WTC11 (cell line): ENCODE measurements at regions not wholly inside any gene's neighbourhood (a gene's known extent, or its start where the extent isn't known, plus 50 kb on each side); places are given as distances from the start of the nearest gene placed in this dataset.

Experiments
- ATF2 ChIP-seq: sonication (generic); formaldehyde crosslinking; IDR thresholded peaks from 2 replicates; pipeline ENCODE4 v1.8.1; 2022; ENCODE audit warnings: low read depth, missing genetic modification reagents, borderline replicate concordance
- CTCF ChIP-seq: fragments of 200-600 bp; IDR thresholded peaks from 2 replicates; pipeline ENCODE4 v1.8.0; 2022; ENCODE audit warnings: antibody characterized with exemption
- E2F4 ChIP-seq: sonication (generic); formaldehyde crosslinking; IDR thresholded peaks from 2 replicates; pipeline ENCODE4 v1.8.1; 2022; ENCODE audit warnings: low read depth, mild to moderate bottlenecking, moderate library complexity, missing genetic modification reagents, borderline replicate concordance
- ELF4 ChIP-seq: sonication (generic); formaldehyde crosslinking; IDR thresholded peaks from 2 replicates; pipeline ENCODE4 v1.8.1; 2022; ENCODE audit warnings: low read depth, mild to moderate bottlenecking, moderate library complexity, missing genetic modification reagents
- ESRRA ChIP-seq: sonication (generic); formaldehyde crosslinking; IDR thresholded peaks from 2 replicates; pipeline ENCODE4 v1.8.1; 2022; ENCODE audit warnings: mild to moderate bottlenecking, missing genetic modification reagents, borderline replicate concordance
- HMGXB4 ChIP-seq: sonication (generic); formaldehyde crosslinking; IDR thresholded peaks from 2 replicates; pipeline ENCODE4 v1.8.1; 2023; ENCODE audit warnings: mild to moderate bottlenecking, moderate library complexity, missing genetic modification reagents
- MLX ChIP-seq: sonication (generic); formaldehyde crosslinking; IDR thresholded peaks from 2 replicates; pipeline ENCODE4 v1.8.1; 2023; ENCODE audit warnings: mild to moderate bottlenecking, missing genetic modification reagents, moderate library complexity
- MYBL2 ChIP-seq: sonication (generic); formaldehyde crosslinking; IDR thresholded peaks from 2 replicates; pipeline ENCODE4 v1.8.1; 2023; ENCODE audit warnings: mild to moderate bottlenecking, moderate library complexity, missing genetic modification reagents
- NFYB ChIP-seq: sonication (generic); formaldehyde crosslinking; conservative IDR thresholded peaks from 2 replicates; pipeline ENCODE4 v1.8.0; 2022; ENCODE audit warnings: low read depth, missing genetic modification reagents
- OVOL2 ChIP-seq: fragments of 250-450 bp; sonication (Bioruptor Pico); IDR thresholded peaks from 2 replicates; pipeline ENCODE4 v1.9.0; 2021; ENCODE audit warnings: mild to moderate bottlenecking, borderline replicate concordance
- RELA ChIP-seq: sonication (generic); formaldehyde crosslinking; IDR thresholded peaks from 2 replicates; pipeline ENCODE4 v1.8.1; 2022; ENCODE audit warnings: missing genetic modification reagents, mild to moderate bottlenecking, borderline replicate concordance
- ZNF138 ChIP-seq: sonication (generic); formaldehyde crosslinking; conservative IDR thresholded peaks from 2 replicates; pipeline ENCODE4 v1.8.1; 2022; ENCODE audit warnings: mild to moderate bottlenecking, moderate library complexity, missing genetic modification reagents
- ZSCAN18 ChIP-seq: fragments of 250-450 bp; sonication (Bioruptor Pico); IDR thresholded peaks from 2 replicates; pipeline ENCODE4 v2.1.2; 2022; ENCODE audit warnings: mild to moderate bottlenecking, moderate library complexity

- TF ChIP-seq CTCF (no peak), ELF4 (CRISPR knock-in tag) (no peak), MYBL2 (no peak), ESRRA (CRISPR knock-in tag) (no peak), ZNF138 (CRISPR knock-in tag) (no peak), ATF2 (no peak), RELA (CRISPR knock-in tag) (no peak), HMGXB4 (CRISPR knock-in tag) (no peak), ZSCAN18 (CRISPR knock-in tag) (no peak), NFYB (CRISPR knock-in tag) (no peak), MLX (no peak), E2F4 (CRISPR knock-in tag) (no peak), OVOL2 (no peak)
These were observed 560.0 kb upstream of the KLHL1 start for GRCh38 chr13:70668293-70668692.
